HCT116 (cell line): ENCODE measurements at regions not wholly inside any gene's neighbourhood (a gene's known extent, or its start where the extent isn't known, plus 50 kb on each side); places are given as distances from the start of the nearest gene placed in this dataset.

Experiments
- CEBPB ChIP-seq: IDR thresholded peaks from 2 replicates; pipeline ENCODE4 v1.6.1; 2012; ENCODE audit warnings: low read depth
- EGR1 ChIP-seq: IDR thresholded peaks from 2 replicates; pipeline ENCODE4 v1.6.1; 2012; ENCODE audit warnings: low read depth
- ELF1 ChIP-seq: IDR thresholded peaks from 2 replicates; pipeline ENCODE4 v1.6.1; 2012; ENCODE audit warnings: low read depth, borderline replicate concordance
- EZH2 ChIP-seq: fragments of 200-600 bp; sonication (generic); IDR thresholded peaks from 2 replicates; pipeline ENCODE4 v1.6.1; 2017; ENCODE audit warnings: antibody characterized with exemption, mixed run types
- EZH2phosphoT487 ChIP-seq: fragments of 200-600 bp; IDR thresholded peaks from 2 replicates; pipeline ENCODE4 v1.6.1; 2018; ENCODE audit warnings: antibody characterized with exemption, borderline replicate concordance
- POLR2A ChIP-seq: IDR thresholded peaks from 2 replicates; pipeline ENCODE4 v1.7.0; 2011; ENCODE audit warnings: borderline replicate concordance; ENCODE audit not compliant: insufficient read depth, insufficient read length; ENCODE audit errors: extremely low read depth
- SP1 ChIP-seq: IDR thresholded peaks from 2 replicates; pipeline ENCODE4 v1.6.1; 2012; ENCODE audit warnings: low read depth
- TCF7L2 ChIP-seq: IDR thresholded peaks from 2 replicates; pipeline ENCODE4 v1.7.0; 2011; ENCODE audit warnings: borderline replicate concordance, inconsistent platforms; ENCODE audit not compliant: insufficient read depth, insufficient read length; ENCODE audit errors: extremely low read depth
- YY1 ChIP-seq: IDR thresholded peaks from 2 replicates; pipeline ENCODE4 v1.6.1; 2011; ENCODE audit warnings: low read length, low read depth, moderate library complexity, mild to moderate bottlenecking; ENCODE audit not compliant: insufficient replicate concordance; ENCODE audit errors: extremely low read depth
- ZFX ChIP-seq: fragments of 450-650 bp; IDR thresholded peaks from 2 replicates; pipeline ENCODE4 v1.6.1; 2017
- TF ChIP-seq, protein P1 (sequence below), 3 experiments: fragments of 200-600 bp in 1 of 3; sonication (generic) in 1 of 3; IDR thresholded peaks in 2 of 3; conservative IDR thresholded peaks in 1 of 3; 2 replicates each; pipeline ENCODE4 v1.5.1; 2012 to 2017; ENCODE audit warnings: low read depth in 2 of 3, low read length in 2 of 3, antibody characterized with exemption in 1 of 3, borderline replicate concordance in 1 of 3, control low read depth in 1 of 3, mild to moderate bottlenecking in 1 of 3, mixed read lengths in 1 of 3, mixed run types in 1 of 3, moderate library complexity in 1 of 3; ENCODE audit not compliant: insufficient read depth in 1 of 3
- TF ChIP-seq, protein P2 (sequence below): IDR thresholded peaks from 2 replicates; pipeline ENCODE4 v1.6.1; 2012

DNA sequence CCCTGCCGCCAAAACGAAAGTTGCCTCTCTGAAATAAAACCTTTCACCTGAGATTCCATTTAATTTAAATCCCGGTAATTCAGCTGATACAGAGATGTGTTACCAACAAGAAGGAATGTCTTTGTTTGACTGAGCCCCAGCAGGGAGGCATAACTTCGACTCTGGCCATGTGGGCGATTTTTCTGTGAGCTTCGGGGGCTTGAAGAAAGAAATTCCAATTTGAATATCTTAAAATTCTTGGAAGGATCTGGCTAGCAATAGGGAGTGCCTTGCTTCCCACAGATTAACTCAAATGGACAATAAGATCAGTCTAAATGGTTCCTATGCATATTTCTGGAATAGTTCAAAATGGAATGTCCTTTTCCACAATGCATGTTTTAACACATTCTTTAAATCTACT lies 252.5 kb upstream of the TMPO start:
- TF ChIP-seq EGR1 = no peak
- TF ChIP-seq, protein P1, sequence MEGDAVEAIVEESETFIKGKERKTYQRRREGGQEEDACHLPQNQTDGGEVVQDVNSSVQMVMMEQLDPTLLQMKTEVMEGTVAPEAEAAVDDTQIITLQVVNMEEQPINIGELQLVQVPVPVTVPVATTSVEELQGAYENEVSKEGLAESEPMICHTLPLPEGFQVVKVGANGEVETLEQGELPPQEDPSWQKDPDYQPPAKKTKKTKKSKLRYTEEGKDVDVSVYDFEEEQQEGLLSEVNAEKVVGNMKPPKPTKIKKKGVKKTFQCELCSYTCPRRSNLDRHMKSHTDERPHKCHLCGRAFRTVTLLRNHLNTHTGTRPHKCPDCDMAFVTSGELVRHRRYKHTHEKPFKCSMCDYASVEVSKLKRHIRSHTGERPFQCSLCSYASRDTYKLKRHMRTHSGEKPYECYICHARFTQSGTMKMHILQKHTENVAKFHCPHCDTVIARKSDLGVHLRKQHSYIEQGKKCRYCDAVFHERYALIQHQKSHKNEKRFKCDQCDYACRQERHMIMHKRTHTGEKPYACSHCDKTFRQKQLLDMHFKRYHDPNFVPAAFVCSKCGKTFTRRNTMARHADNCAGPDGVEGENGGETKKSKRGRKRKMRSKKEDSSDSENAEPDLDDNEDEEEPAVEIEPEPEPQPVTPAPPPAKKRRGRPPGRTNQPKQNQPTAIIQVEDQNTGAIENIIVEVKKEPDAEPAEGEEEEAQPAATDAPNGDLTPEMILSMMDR (IDR thresholded peaks at IDR 0.05 in 2 of 3, conservative IDR thresholded peaks at IDR 0.05 in 1 of 3; ENCODE audit: borderline replicate concordance in 1 of 3, insufficient read depth in 1 of 3, low read depth in 2 of 3, low read length in 2 of 3) = no peak
- TF ChIP-seq ELF1 = no peak
- TF ChIP-seq, protein P2, sequence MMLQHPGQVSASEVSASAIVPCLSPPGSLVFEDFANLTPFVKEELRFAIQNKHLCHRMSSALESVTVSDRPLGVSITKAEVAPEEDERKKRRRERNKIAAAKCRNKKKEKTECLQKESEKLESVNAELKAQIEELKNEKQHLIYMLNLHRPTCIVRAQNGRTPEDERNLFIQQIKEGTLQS = no peak
- no peak for TF ChIP-seq TCF7L2
- no peak for TF ChIP-seq CEBPB
- no peak for TF ChIP-seq SP1
- TF ChIP-seq EZH2 = no peak
- TF ChIP-seq EZH2phosphoT487 = no peak
- TF ChIP-seq POLR2A = no peak
- no peak for TF ChIP-seq ZFX
- no peak for TF ChIP-seq YY1
